Erythroblast (primary cell): ENCODE measurements at regions not wholly inside any gene's neighbourhood (a gene's known extent, or its start where the extent isn't known, plus 50 kb on each side); places are given as distances from the start of the nearest gene placed in this dataset.

Source experiments
- GATA1 ChIP-seq: IDR thresholded peaks from 2 replicates; pipeline ENCODE4 v1.6.1; 2011; ENCODE audit warnings: low read depth, mild to moderate bottlenecking, control low read depth, low read length, moderate library complexity
- POLR2A ChIP-seq: IDR thresholded peaks from 2 replicates; pipeline ENCODE4 v1.6.1; 2011; ENCODE audit warnings: mild to moderate bottlenecking, low read length

- TF ChIP-seq POLR2A (no peak), GATA1 (no peak)
Observed at GRCh38 chr10:64365663-64366062, 844.5 kb downstream of the REEP3 start.
